Ramos (cell line): ENCODE measurements at regions not wholly inside any gene's neighbourhood (a gene's known extent, or its start where the extent isn't known, plus 50 kb on each side); places are given as distances from the start of the nearest gene placed in this dataset.

Experiments used
- in situ Hi-C: fragments of 300-500 bp; cut with MboI; formaldehyde crosslinking; loops from one replicate; pipeline ENCODE4 v1.14.3; 2022; ENCODE audit warnings: low sequenced_read_pairs; ENCODE audit not compliant: unreplicated experiment

GRCh38 chr10:88121361-88121760, 257.9 kb downstream of the PTEN start:
- in situ Hi-C loops: no loop called here

GRCh38 chr10:88122145-88122544, 258.7 kb downstream of the PTEN start:
- in situ Hi-C loops: no loop called here

- in situ Hi-C loops: no loop called here
These were observed 259.2 kb downstream of the PTEN start for GRCh38 chr10:88122576-88122975.

GRCh38 chr10:88125766-88126165, 262.3 kb downstream of the PTEN start:
- in situ Hi-C loops: no loop called here

- in situ Hi-C loops: no loop called here
These were observed 263.3 kb downstream of the PTEN start for GRCh38 chr10:88126699-88127098.

- in situ Hi-C loops: no loop called here
These were observed 263.8 kb downstream of the PTEN start for GRCh38 chr10:88127269-88127668.

GRCh38 chr10:88127766-88128165, 264.3 kb downstream of the PTEN start:
- in situ Hi-C loops: no loop called here

GRCh38 chr10:88129013-88129412, 265.6 kb downstream of the PTEN start:
- in situ Hi-C loops: no loop called here

- in situ Hi-C loops: no loop called here
These were observed 267.5 kb downstream of the PTEN start for GRCh38 chr10:88130912-88131311.

- in situ Hi-C loops: no loop called here
These were observed 268.2 kb downstream of the PTEN start for GRCh38 chr10:88131511-88132139.

- in situ Hi-C loops: no loop called here
These were observed 273.3 kb downstream of the PTEN start for GRCh38 chr10:88136712-88137111.

GRCh38 chr10:88138319-88138848, 275.0 kb downstream of the PTEN start:
- in situ Hi-C loops: no loop called here

- in situ Hi-C loops: no loop called here
These were observed 283.8 kb downstream of the PTEN start for GRCh38 chr10:88147000-88147798.

GRCh38 chr10:88149906-88150305, 286.5 kb downstream of the PTEN start:
- in situ Hi-C loops: no loop called here

GRCh38 chr10:88150339-88150738, 286.9 kb downstream of the PTEN start:
- in situ Hi-C loops: no loop called here

- in situ Hi-C loops: no loop called here
These were observed 289.3 kb downstream of the PTEN start for GRCh38 chr10:88152728-88153133.

- in situ Hi-C loops: no loop called here
These were observed 291.3 kb downstream of the PTEN start for GRCh38 chr10:88154596-88155250.

GRCh38 chr10:88156341-88156740, 292.9 kb downstream of the PTEN start:
- in situ Hi-C loops: no loop called here

- in situ Hi-C loops: no loop called here
These were observed 294.6 kb downstream of the PTEN start for GRCh38 chr10:88157981-88158465.

GRCh38 chr10:88158526-88159122, 295.2 kb downstream of the PTEN start:
- in situ Hi-C loops: no loop called here
